ENCODE measurements at regions not wholly inside any gene's neighbourhood (a gene's known extent, or its start where the extent isn't known, plus 50 kb on each side); places are given as distances from the start of the nearest gene placed in this dataset.
"Not testable (repeated sequence)": the region's sequence is repeated elsewhere in the genome, so short reads cannot be mapped to it uniquely, and the experiment has no call there.

GRCh38 chr15:98322581-98322980 lies 325.8 kb upstream of the IGF1R start:
- no peak overlapping the region for H3K27ac Mint-ChIP-seq
- ATAC-seq (no peak), DNase-seq (ENCODE audit: low spot score in 2 of 2) (no peak)
- H3K4me3 Mint-ChIP-seq = no peak overlapping the region
- H3K9me3 Mint-ChIP-seq = no peaks in the 10 kb centered on the region
- H3K4me1 Mint-ChIP-seq = no peaks in the 10 kb centered on the region
- H3K36me3 Mint-ChIP-seq = no peaks in the 10 kb centered on the region

DNA sequence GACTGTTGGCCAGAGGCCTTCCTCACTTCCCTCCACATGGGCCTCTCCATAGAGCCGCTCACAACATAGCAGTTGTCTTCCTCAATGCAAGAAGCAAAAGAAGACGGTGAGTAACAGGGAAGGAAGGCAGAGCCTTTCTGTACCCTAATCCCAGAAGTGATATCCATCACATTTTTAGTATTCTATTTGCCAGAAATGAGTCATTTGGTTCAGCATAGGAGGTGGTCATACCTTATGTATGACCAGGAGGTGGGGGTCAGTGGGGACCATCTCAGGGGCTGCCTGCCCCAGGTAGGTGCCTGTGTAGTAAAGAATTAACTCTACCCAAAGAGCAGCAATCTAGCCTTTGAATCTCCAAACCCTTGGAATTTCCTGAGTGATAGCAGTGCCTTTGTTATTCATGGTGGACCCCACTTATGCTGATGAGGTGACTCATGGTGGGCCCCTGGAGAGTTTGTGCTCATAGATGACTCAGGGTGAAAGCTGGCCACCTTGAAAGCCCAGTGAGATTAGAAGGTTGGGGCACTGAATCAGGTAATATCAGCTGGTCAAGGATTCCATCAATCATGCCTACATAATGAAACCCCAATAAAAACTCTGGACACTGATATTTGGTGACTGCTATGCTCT lies 323.9 kb upstream of the IGF1R start:
- no peaks in the 10 kb centered on the region for H3K4me1 Mint-ChIP-seq
- no peak overlapping the region for H3K27ac Mint-ChIP-seq
- no peaks in the 10 kb centered on the region for H3K9me3 Mint-ChIP-seq
- DNase-seq (ENCODE audit: low spot score in 2 of 2) (no peak), ATAC-seq (no peak)
- H3K36me3 Mint-ChIP-seq = no peaks in the 10 kb centered on the region
- H3K4me3 Mint-ChIP-seq = no peak overlapping the region

- Mint-ChIP-seq H3K9me3 (no peaks in the 10 kb centered on the region), H3K4me1 (no peaks in the 10 kb centered on the region), H3K4me3 (no peak overlapping the region), H3K36me3 (no peaks in the 10 kb centered on the region), H3K27ac (no peak overlapping the region)
- no peak for ATAC-seq
- no peak for DNase-seq (ENCODE audit: low spot score in 2 of 2)
Measured at GRCh38 chr15:98326804-98327203, 321.5 kb upstream of the IGF1R start.

DNA sequence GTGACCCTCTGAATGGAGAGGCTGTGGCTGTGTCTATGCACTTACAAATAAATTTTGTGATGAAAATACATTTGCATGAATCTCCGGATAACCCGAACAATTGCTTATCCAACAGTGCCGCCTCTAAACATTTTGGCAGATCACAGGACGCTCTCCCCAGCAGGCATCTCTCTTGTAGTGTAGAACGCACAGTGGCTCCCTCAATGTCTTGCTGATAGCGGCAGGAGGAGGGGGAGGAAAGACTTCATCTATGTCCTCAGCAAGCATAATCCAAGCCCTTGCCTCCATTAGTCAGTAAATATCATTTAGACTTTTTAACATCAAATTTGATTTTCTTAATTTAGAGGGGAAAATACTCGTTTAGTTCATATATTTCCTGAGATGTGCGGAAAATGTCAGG lies 318.1 kb upstream of the IGF1R start:
- no peaks in the 10 kb centered on the region for H3K9me3 Mint-ChIP-seq
- H3K36me3 Mint-ChIP-seq = no peaks in the 10 kb centered on the region
- H3K4me3 Mint-ChIP-seq = no peak overlapping the region
- ATAC-seq (no peak), DNase-seq (ENCODE audit: low spot score in 2 of 2) (no peak)
- no peaks in the 10 kb centered on the region for H3K4me1 Mint-ChIP-seq
- H3K27ac Mint-ChIP-seq = no peak overlapping the region

GRCh38 chr15:98330692-98331435 lies 317.5 kb upstream of the IGF1R start:
- Mint-ChIP-seq H3K27ac (no peak overlapping the region), H3K4me3 (no peak overlapping the region), H3K36me3 (no peaks in the 10 kb centered on the region), H3K9me3 (no peaks in the 10 kb centered on the region), H3K4me1 (no peaks in the 10 kb centered on the region)
- no peak for ATAC-seq
- no peak for DNase-seq (ENCODE audit: low spot score in 2 of 2)

DNA sequence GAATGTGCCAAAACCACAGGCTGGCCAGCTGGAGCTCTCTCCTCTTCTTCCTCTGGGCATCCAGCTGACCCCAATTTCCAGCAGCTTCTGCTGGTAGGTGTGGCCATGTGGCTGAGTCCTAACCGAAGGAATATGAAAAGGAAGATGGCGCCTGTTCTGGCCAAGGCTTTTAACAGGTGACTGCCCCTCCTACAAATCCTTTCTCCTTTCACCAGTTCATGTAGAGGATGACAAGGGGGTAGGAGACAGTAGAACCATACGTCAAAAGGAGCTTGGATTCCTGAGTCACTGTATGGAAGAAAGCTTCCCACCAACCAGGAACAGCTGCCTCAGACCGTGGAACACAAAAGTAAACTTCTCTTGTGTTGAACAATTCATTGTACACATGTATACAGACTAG lies 316.7 kb upstream of the IGF1R start:
- no peak overlapping the region for H3K27ac Mint-ChIP-seq
- H3K9me3 Mint-ChIP-seq = no peaks in the 10 kb centered on the region
- ATAC-seq = no peak
- no peaks in the 10 kb centered on the region for H3K4me1 Mint-ChIP-seq
- H3K36me3 Mint-ChIP-seq = no peaks in the 10 kb centered on the region
- H3K4me3 Mint-ChIP-seq = no peak overlapping the region
- DNase-seq (ENCODE audit: low spot score in 2 of 2) = no peak

DNA sequence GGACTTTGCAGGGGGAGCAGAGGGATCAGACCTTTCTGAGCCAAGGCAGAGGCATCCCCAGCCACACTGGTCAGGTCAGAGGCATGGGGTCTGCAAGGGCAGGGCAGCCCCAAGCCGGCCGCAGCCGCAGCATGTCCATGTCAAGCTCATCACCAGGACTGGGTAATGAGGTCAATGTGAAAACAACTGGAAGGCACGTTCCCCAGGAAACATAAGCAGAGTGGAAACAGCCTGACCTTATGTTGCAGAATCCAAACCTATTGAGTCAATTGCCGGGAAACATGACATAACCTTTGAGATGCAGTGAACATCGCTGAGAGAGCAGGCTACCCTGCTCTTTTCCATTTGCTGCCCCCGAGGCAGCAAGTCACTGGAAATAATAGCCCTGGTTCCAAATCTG lies 315.1 kb upstream of the IGF1R start:
- ATAC-seq (no peak), DNase-seq (ENCODE audit: low spot score in 2 of 2) (no peak)
- H3K36me3 Mint-ChIP-seq = no peaks in the 10 kb centered on the region
- H3K4me1 Mint-ChIP-seq = no peaks in the 10 kb centered on the region
- no peak overlapping the region for H3K4me3 Mint-ChIP-seq
- H3K27ac Mint-ChIP-seq = no peak overlapping the region
- H3K9me3 Mint-ChIP-seq = no peaks in the 10 kb centered on the region

DNA sequence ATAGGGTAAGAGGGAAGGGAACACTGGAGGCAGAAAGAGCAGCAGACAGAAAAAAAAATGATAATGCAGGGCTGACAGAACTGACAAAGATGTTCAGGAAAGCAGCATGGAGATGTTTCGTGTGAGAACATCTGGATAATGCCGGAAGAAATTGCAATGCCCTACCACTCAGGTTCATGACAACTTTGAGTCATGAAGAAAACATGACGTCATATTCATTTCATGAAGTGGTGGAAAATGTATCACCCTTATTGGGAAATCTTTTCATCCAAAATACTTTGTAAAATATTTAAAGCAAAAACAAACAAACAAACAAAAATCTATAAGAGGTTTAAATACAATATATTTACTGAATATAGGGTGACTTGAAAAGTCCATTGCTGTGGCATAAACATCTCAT lies 305.4 kb upstream of the IGF1R start:
- H3K9me3 Mint-ChIP-seq = peaks cover 3% of the 10 kb centered on the region
- DNase-seq (ENCODE audit: low spot score in 2 of 2) = no peak
- no peak overlapping the region for H3K4me3 Mint-ChIP-seq
- no peak for ATAC-seq
- no peak overlapping the region for H3K27ac Mint-ChIP-seq
- H3K4me1 Mint-ChIP-seq = no peaks in the 10 kb centered on the region
- no peaks in the 10 kb centered on the region for H3K36me3 Mint-ChIP-seq

DNA sequence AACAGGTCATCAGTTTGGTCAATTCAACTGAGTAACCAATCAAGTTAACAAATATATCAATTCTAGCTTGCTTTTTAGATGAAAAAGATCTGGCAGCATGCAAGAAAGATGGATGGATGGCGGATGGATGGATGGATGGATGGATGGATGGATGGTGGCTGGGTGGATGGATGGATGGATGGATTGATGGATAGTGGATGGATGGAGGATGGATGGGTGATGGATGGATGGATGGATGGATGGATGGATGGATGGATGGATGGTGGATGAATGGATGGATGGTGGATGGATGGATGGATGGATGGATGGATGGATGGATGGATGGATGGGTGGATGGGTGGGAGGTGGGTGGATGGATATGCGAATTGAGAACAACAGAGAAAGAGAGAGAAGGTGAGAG lies 303.7 kb upstream of the IGF1R start:
- ATAC-seq = no peak
- no peak for DNase-seq (ENCODE audit: low spot score in 2 of 2)
- peaks cover 3% of the 10 kb centered on the region for H3K9me3 Mint-ChIP-seq
- H3K4me3 Mint-ChIP-seq = no peak overlapping the region
- H3K27ac Mint-ChIP-seq = no peak overlapping the region
- H3K4me1 Mint-ChIP-seq = no peaks in the 10 kb centered on the region
- no peaks in the 10 kb centered on the region for H3K36me3 Mint-ChIP-seq

GRCh38 chr15:98347001-98347400 lies 301.3 kb upstream of the IGF1R start:
- H3K4me3 Mint-ChIP-seq = no peak overlapping the region
- no peak overlapping the region for H3K27ac Mint-ChIP-seq
- no peak for ATAC-seq
- no peaks in the 10 kb centered on the region for H3K4me1 Mint-ChIP-seq
- DNase-seq (ENCODE audit: low spot score in 2 of 2) = no peak
- H3K9me3 Mint-ChIP-seq = peaks cover 3% of the 10 kb centered on the region
- no peaks in the 10 kb centered on the region for H3K36me3 Mint-ChIP-seq

DNA sequence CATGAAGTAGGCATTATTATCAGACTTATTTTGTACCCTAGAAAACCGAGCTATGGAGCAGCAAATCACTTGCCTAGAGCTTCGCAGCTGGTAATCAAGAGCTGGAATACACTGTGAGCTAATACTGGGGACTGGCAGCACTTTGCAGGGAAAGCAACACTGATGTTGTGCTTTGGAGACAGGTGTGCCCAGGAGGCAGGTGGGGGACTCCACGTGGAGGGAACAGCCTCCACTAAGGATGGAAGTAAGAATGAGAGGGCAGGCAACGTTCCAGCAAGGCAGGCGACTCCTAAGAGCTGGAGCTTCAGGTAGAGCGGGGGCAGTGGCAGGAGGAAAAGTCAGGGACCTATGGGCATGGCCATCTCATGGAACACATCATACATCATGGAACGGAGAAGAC lies 300.5 kb upstream of the IGF1R start:
- Mint-ChIP-seq H3K4me1 (no peaks in the 10 kb centered on the region), H3K36me3 (no peaks in the 10 kb centered on the region), H3K9me3 (peaks cover 3% of the 10 kb centered on the region), H3K27ac (no peak overlapping the region), H3K4me3 (no peak overlapping the region)
- ATAC-seq = no peak
- no peak for DNase-seq (ENCODE audit: low spot score in 2 of 2)

DNA sequence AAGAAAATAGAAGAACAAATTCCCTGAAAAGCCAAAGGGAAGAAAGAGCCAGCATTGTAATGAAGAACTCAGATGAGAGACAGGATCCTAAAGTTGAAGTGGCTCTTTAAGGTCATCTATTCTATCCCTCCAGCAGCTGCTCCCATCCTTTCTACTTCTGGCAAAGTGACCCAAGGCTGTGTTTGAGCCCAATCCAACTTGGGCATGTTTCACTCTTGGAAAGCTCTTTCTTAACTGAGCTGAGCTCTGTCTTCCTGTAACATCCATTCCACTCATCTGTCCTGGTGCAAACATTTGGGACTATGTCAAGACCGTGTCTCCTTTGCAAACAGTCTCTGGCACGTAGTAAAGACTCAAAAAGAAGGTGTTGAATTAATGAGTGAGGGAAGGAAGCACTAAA lies 298.1 kb upstream of the IGF1R start:
- Mint-ChIP-seq H3K36me3 (no peaks in the 10 kb centered on the region), H3K27ac (no peak overlapping the region), H3K4me3 (no peak overlapping the region), H3K9me3 (no peaks in the 10 kb centered on the region), H3K4me1 (no peaks in the 10 kb centered on the region)
- no peak for ATAC-seq
- no peak for DNase-seq (ENCODE audit: low spot score in 2 of 2)

- ATAC-seq; DNase-seq (ENCODE audit: low spot score in 2 of 2); H3K27ac Mint-ChIP-seq; H3K4me1 Mint-ChIP-seq; H3K4me3 Mint-ChIP-seq; H3K9me3 Mint-ChIP-seq; H3K36me3 Mint-ChIP-seq: not testable (repeated sequence)
Measured at GRCh38 chr15:98358274-98358673, 290.1 kb upstream of the IGF1R start.

- no peak overlapping the region for H3K4me3 Mint-ChIP-seq
- no peak overlapping the region for H3K27ac Mint-ChIP-seq
- no peaks in the 10 kb centered on the region for H3K36me3 Mint-ChIP-seq
- no peak for ATAC-seq
- peaks cover 6% of the 10 kb centered on the region for H3K9me3 Mint-ChIP-seq
- no peak for DNase-seq (ENCODE audit: low spot score in 2 of 2)
- no peaks in the 10 kb centered on the region for H3K4me1 Mint-ChIP-seq
Measured at GRCh38 chr15:98358971-98359370, 289.4 kb upstream of the IGF1R start.

GRCh38 chr15:98363416-98363815 lies 284.9 kb upstream of the IGF1R start:
- H3K27ac Mint-ChIP-seq = no peak overlapping the region
- no peak overlapping the region for H3K4me3 Mint-ChIP-seq
- ATAC-seq (no peak), DNase-seq (ENCODE audit: low spot score in 2 of 2) (no peak)
- no peaks in the 10 kb centered on the region for H3K36me3 Mint-ChIP-seq
- no peaks in the 10 kb centered on the region for H3K9me3 Mint-ChIP-seq
- no peaks in the 10 kb centered on the region for H3K4me1 Mint-ChIP-seq

GRCh38 chr15:98363955-98364354 lies 284.4 kb upstream of the IGF1R start:
- DNase-seq (ENCODE audit: low spot score in 2 of 2) = no peak
- Mint-ChIP-seq H3K4me3 (no peak overlapping the region), H3K9me3 (no peaks in the 10 kb centered on the region), H3K4me1 (no peaks in the 10 kb centered on the region), H3K36me3 (no peaks in the 10 kb centered on the region), H3K27ac (no peak overlapping the region)
- ATAC-seq = no peak

All from stimulated activated effector memory CD8-positive, alpha-beta T cell treated with anti-CD3 and anti-CD28 coated beads, Interleukin-12 subunit alpha, Interleukin-12 subunit beta, amount 100 ng/mL, for 72 hours (primary cell).